RCC 7860 (cell line): ENCODE measurements at regions not wholly inside any gene's neighbourhood (a gene's known extent, or its start where the extent isn't known, plus 50 kb on each side); places are given as distances from the start of the nearest gene placed in this dataset.
"Not testable (repeated sequence)": the region's sequence is repeated elsewhere in the genome, so short reads cannot be mapped to it uniquely, and the experiment has no call there.

Experiments
- DNase-seq: peaks from one replicate; pipeline ENCODE4 v3.0.0-alpha.2; 2015; ENCODE audit warnings: low spot score
- FAIRE-seq: peaks from 2 replicates; lab custom pipeline; 2012; peaks lifted over from hg19 to GRCh38; lab: Jason Lieb, UNC

- no peak for DNase-seq
- FAIRE-seq, result no peak
These were observed 388.7 kb downstream of the NPHP4 start for GRCh38 chr1:5603353-5604104.

GRCh38 chr1:5602718-5603117 lies 389.5 kb downstream of the NPHP4 start:
- FAIRE-seq, DNase-seq: not testable (repeated sequence)

DNA sequence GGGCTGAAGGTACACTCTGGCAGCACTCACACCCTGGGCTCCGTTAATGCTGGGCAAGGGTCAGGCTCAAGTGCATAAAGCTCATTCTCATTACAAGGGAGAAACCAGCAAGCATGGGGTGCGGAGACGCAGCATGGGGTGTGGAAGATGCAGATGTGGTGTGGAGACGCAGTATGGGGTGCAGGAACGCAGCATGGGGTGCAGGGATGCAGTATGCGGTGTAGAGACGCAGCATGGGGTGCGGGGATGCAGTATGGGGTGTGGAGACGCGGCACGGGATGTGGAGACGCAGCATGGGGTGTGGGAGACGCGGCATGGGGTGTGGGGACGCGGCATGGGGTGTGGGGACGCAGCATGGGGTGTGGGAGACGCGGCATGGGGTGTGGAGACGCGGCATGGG lies 390.7 kb downstream of the NPHP4 start:
- FAIRE-seq (no peak), DNase-seq (no peak)

DNA sequence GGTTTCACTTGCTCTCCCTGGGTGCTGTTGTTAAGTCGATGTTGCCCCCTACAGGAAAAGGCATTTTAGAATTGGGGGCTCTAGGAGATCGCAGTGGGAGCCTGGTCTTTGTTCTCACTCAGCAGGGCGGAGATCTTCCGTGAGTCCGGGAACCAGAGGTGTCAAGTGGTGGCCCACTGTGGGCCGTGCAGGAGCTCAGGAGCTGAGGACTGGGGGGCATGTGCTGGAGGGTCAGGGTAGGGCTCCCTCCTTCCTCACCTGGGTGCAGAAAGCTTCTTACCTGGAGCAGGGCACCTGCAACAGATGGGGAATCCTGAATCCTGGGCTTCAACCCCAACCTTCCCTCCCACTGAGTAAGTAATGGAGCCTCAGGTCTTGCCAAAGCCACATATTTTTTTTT lies 392.7 kb downstream of the NPHP4 start:
- DNase-seq (no peak), FAIRE-seq (no peak)

- DNase-seq, result no peak
These were observed 393.3 kb downstream of the NPHP4 start for GRCh38 chr1:5598824-5599395.

GRCh38 chr1:5597991-5598823 lies 394.0 kb downstream of the NPHP4 start:
- FAIRE-seq, result no peak
- no peak for DNase-seq

More at GRCh38 chr1:5598824-5599395, 393.3 kb downstream of the NPHP4 start:
- no peak for FAIRE-seq

DNA sequence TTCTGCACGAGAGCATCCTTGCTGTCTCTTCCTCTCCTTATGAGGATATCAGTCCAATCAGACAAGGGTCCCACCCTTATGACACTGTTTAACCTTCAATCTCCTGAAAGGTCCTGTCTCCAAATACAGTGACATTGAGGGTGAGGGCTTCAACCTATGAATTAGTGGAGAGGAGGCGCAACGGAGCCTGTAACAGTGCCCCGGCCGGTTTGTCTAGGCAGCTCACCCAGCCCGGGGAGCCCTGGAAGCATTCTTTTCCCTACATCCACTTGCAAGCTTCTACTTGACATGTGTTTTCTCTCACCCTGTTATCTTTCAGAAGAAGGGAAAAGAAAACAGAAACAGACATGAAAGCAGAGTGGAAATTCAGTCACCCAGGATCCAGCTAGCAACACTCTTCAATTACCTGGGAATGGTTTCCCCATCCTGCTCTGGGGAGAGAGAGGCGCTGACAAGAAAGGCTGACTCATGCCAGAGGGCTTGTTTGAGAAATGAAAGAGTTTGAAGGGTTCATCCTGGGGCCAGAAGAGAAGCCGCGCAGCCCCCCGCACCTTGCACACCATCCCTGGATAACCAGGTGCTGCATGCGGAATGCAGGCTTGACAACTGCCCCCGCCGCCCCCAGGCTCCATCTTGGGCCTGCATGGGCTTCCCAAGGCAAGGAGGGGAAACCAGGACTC lies 394.9 kb downstream of the NPHP4 start:
- no peak for DNase-seq
- no peak for FAIRE-seq

GRCh38 chr1:5596651-5597050 lies 395.6 kb downstream of the NPHP4 start:
- DNase-seq (no peak), FAIRE-seq (no peak)

DNA sequence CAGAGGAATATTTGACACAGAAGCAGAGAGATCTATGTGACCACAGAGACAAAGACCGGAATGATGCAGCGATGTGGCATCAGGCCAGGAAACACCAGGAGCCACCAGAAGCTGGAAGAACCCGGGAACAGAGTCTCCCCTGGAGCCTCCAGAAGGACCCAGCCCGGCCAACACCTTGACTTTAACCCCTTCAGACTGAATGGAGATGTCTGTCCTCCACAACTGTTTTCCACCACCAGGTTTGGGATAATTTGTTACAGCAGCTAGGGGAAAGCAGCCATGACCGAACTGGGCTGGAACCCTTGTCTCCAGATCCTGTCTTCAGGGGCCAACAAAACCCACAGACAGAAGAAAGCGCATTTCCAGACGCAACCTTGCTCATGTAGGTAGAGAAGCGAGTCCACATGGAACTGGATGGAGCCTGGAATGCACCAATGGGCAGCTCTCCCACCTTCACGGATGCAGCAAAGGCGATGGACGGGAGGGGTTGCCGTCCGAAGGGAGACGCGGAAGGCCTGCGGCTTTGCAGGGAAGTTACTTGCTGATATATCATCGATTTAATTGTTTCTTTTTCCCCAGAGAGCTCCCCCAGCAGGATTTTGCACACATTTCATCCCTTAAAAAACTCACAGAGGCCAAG lies 396.6 kb downstream of the NPHP4 start:
- FAIRE-seq (no peak), DNase-seq (no peak)

GRCh38 chr1:5594056-5594956 lies 397.9 kb downstream of the NPHP4 start:
- FAIRE-seq, result no peak
- DNase-seq, result no peak

- DNase-seq (no peak), FAIRE-seq (no peak)
These were observed 401.5 kb downstream of the NPHP4 start for GRCh38 chr1:5590717-5591116.

- DNase-seq, result no peak
- FAIRE-seq, result no peak
These were observed 405.6 kb downstream of the NPHP4 start for GRCh38 chr1:5586629-5587028.

DNA sequence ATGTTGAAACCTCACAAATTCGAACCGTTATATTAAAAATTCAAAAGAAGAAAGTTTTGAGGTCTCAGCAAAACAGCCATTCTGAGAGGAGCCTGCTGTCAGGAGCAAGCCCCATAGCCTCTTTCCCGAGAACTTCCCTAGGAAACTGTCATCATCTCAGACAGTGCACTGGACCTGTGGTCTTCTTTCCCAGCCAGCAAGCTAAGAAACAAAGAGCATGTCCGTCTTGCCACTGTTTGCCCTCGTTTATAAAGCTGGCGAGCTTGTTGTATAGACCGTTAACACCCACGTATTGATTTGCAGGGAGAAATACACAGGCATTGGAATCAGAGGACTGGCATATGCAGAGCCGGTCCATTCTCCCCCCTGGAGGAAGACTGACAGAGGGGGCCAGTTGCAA lies 407.0 kb downstream of the NPHP4 start:
- FAIRE-seq (no peak), DNase-seq (no peak)

GRCh38 chr1:5580926-5581325 lies 411.3 kb downstream of the NPHP4 start:
- FAIRE-seq (no peak), DNase-seq (no peak)

- DNase-seq, result no peak
- FAIRE-seq, result no peak
These were observed 412.3 kb downstream of the NPHP4 start for GRCh38 chr1:5579966-5580365.

DNA sequence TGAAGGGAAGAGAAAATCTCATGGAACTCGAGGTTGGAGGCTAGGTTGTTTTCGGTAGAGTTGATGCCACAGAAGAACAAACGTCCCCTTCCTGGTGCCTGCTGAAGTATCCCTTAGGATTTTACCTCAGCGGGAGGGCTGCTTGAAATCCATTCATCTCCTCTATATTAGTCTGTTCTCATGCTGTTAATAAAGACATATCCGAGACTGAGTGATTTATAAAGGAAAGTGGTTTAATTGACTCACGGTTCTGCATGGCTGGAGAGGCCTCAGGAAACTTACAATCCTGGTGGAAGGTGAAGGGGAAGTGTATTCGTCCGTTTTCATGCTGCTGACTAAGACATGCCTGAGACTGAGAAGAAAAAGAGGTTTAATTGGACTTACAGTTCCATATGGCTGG lies 413.5 kb downstream of the NPHP4 start:
- DNase-seq, result no peak
- FAIRE-seq, result no peak

DNA sequence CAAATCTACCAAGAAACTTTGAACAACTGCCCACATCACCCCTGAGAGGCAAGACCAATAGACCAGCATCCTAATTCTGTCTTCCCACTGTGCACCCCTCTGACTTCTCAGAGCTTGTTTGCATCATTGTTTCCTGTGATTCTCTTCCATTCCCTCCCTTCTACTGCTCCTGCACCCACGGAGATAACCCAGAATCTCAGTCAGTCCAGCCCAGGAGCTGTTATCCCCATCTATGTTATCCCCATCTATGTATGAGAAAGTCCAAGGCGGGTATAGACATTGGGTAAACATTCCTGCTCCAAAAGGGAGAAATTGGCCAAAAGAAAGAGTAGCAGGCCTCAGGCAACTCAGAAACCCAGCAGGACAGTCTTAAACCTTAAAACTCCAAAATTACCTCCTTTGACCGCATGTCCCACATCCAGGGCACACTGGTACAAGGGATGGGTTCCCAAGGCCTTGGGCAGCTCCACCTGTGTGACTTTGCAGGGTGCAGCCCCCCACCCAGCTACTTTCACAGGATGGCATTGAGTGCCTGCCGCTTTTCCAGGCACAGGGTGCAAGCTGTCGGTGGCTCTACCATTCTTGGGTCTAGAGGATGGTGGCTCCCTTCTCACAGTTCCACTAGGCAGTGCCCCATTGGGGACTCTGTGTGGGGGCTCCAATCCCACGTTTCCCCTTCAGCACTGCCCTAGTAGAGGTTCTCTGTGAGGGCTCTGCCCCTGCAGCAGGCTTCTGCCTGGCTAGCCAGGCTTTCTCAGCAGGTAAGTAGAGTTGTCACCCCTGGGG lies 414.8 kb downstream of the NPHP4 start:
- no peak for DNase-seq
- no peak for FAIRE-seq

GRCh38 chr1:5576673-5577065 lies 415.6 kb downstream of the NPHP4 start:
- no peak for FAIRE-seq
- DNase-seq, result no peak
